H1 (cell line): ENCODE measurements at regions not wholly inside any gene's neighbourhood (a gene's known extent, or its start where the extent isn't known, plus 50 kb on each side); places are given as distances from the start of the nearest gene placed in this dataset.

ENCODE experiments used
- JUN ChIP-seq: IDR thresholded peaks from 2 replicates; pipeline ENCODE4 v1.6.1; 2011; ENCODE audit warnings: low read depth, mild to moderate bottlenecking, improper control_type of control experiment, low read length
- POLR2AphosphoS5 ChIP-seq: IDR thresholded peaks from 2 replicates; pipeline ENCODE4 v1.6.1; 2011; ENCODE audit warnings: low read depth, low read length

DNA sequence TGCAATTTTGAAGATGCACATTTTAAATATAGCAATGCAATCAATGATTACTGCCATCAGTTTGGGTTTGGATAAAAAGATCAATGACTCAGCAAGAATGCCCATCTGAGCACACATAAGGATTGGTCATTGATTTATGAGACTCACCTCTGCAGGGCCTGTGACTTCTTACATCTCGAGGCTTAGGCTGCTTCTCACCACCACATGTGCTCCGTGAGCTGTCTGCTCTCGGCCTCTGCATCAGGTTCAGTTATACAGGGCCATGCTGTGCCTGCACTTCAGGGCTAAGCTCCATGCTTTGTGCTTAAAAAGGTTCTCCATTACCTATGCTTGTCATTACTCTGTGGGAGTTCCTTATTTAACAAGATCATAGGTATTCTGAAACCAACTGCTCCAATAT, 887.5 kb downstream of the DIPK2A start:
- no peak for TF ChIP-seq JUN
- no peak for TF ChIP-seq POLR2AphosphoS5
